ENCODE measurements at regions not wholly inside any gene's neighbourhood (a gene's known extent, or its start where the extent isn't known, plus 50 kb on each side); places are given as distances from the start of the nearest gene placed in this dataset.

DNA sequence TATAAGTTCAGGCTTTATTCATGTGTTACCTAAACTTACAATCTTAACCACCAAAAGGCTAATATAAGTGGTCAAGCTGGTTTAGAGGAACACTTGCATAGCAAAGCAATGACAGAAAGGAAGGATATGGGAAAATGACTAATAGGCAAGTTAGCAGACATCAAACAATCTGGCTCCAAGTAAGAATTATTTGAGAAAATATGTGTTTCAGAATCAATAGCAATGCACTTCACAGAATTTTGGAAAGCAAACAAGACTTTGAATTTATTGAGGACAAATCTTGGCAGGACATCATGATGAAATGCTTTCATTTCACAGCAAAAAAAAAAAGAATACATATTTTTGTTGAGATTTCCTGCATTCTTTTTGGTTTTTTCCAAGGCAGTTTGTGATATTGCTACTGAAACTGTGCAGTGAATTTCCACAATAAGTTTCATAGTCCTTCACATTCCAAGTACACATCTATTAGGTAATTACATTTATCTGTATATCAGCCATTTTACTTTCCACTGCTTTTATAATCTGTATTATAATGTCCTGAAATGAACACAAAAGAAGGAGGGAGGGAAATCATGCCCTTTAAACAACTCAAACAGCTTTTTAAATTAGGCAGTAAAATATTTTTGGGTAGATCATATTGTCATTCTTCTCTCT, 417.9 kb downstream of the NR2F1-AS1 start:
- DNase-seq (ENCODE audit: low spot score): no peak

- no peak for DNase-seq (ENCODE audit: low spot score)
Observed at GRCh38 chr5:93161661-93162654, 419.1 kb downstream of the NR2F1-AS1 start.

- DNase-seq (ENCODE audit: low spot score): no peak
Observed at GRCh38 chr5:93158841-93159240, 422.2 kb downstream of the NR2F1-AS1 start.

GRCh38 chr5:93156566-93156965, 424.5 kb downstream of the NR2F1-AS1 start:
- no peak for DNase-seq (ENCODE audit: low spot score)

GRCh38 chr5:93154535-93154934, 426.5 kb downstream of the NR2F1-AS1 start:
- DNase-seq (ENCODE audit: low spot score): no peak

- DNase-seq (ENCODE audit: low spot score): no peak
Observed at GRCh38 chr5:93153461-93153860, 427.6 kb downstream of the NR2F1-AS1 start.

- DNase-seq (ENCODE audit: low spot score): no peak
Observed at GRCh38 chr5:93151896-93152295, 429.1 kb downstream of the NR2F1-AS1 start.

DNA sequence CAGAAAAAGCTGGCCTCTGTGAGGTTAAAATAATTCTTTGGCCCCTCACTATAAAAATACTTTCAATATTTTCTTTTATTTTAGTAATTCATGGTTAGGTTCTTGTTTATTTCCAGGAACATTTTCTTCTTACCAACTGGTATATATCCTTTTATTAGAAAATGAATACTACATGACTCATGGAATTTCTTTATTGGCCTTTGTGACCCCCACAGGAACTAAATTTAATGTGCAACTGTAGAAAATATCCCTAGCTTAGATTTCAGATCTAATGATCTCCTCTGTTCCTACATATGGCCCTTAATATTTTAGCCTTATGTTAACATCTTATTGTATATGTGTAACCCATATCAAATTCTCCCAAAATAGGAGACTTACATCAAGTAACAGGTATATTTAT, 429.9 kb downstream of the NR2F1-AS1 start:
- no peak for DNase-seq (ENCODE audit: low spot score)

GRCh38 chr5:93150311-93151012, 430.6 kb downstream of the NR2F1-AS1 start:
- DNase-seq (ENCODE audit: low spot score): no peak

DNA sequence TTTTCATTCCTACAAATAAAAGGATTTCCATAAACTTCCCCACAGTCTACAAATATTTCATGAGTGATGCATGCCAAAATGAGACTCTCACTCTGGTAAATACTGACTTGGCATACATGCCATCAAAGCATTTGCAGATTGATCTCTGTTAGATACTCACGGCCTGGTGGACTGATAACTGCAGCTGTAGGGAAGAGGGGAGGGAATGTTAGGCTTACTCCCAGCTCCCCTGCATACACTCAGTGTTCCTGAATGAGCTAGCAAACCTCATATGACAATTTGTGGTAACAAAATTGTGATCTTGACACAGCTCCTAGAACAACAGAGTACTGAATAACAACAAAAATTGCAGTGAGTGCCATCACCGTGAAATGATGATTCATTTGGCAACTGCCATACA, 435.3 kb downstream of the NR2F1-AS1 start:
- DNase-seq (ENCODE audit: low spot score): no peak

GRCh38 chr5:93145019-93145418, 436.0 kb downstream of the NR2F1-AS1 start:
- DNase-seq (ENCODE audit: low spot score): no peak

DNA sequence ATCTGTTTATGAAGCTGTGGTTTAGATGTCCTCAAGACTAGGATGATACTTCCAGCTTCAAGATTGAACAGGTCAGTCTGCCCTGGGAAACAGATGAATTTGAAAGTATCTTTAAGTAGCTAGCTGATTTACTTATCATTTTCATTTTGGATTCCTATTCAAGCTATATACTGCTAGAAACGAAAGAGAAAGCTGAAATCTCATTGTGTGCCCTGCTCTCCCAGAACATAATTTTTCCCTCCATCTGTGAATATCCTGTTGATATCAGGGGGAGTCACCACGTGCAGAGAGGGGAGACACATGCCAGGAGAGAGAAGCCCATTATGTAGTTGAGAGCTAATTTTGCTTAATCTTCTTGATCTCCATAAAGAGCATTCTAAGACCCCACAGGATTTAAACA, 439.1 kb downstream of the NR2F1-AS1 start:
- no peak for DNase-seq (ENCODE audit: low spot score)

DNA sequence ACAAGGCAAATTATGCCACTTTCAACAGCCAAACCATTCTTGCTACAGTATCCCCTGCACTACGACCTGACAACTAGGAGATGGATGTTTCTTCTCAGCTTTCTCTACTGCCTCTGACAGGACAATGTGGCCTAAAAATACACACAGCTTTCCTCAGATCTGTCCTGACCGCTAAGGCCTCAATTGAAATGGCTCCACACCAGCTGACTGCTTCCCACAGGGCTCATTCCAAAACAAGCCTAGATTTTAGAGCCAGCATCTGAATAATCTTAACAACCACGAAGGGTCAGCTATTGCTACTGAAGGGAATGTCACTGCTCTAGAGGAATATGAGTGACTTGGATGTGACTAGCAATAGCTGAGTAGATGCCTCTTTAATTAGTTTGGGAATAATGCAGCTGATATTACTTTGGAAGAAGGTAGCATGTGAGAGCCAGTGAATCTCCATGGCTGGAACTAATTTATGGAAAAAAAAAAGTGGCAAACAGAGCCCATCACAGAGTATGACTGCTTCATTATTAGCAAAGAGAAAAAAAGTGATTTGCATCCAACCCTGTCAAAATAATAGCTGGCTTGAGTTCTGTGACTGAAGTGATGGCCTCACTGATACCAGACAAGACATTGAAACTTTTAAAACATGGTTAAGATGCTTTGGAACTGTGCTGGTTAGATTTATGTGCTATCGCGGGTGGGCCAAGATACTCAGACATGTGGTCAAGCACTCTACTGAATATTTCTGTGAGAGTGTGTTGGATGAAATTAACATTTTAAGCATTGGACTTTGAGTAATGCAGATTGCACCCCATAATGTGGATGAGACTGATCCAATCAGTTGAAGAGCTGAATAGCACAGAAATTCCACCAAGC, 450.2 kb downstream of the NR2F1-AS1 start:
- no peak for DNase-seq (ENCODE audit: low spot score)

- DNase-seq (ENCODE audit: low spot score): no peak
Observed at GRCh38 chr5:93126634-93127033, 454.4 kb downstream of the NR2F1-AS1 start.

- DNase-seq (ENCODE audit: low spot score): no peak
Observed at GRCh38 chr5:93123127-93123526, 457.9 kb downstream of the NR2F1-AS1 start.

GRCh38 chr5:93122446-93122845, 458.6 kb downstream of the NR2F1-AS1 start:
- no peak for DNase-seq (ENCODE audit: low spot score)

GRCh38 chr5:93120771-93121170, 460.2 kb downstream of the NR2F1-AS1 start:
- DNase-seq (ENCODE audit: low spot score): no peak

DNA sequence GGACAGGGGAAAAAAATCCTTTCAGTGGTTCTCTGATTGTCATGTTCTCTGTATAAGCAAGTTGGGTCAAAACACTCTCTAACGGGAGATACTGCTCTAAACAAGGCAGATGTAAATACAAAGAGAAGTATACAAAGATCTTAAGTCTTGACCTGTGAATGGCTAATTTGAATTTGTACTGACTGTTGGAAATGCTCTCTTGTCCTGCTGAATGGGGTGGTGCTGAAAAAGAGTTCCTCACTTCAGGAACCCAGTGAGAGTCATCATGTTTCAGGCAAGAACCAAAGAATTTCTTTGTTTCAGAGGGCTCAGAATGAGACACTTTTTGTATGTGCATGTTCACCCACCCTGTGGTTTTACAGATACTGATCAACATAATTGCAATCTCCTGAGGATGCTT, 461.0 kb downstream of the NR2F1-AS1 start:
- DNase-seq (ENCODE audit: low spot score): no peak

- no peak for DNase-seq (ENCODE audit: low spot score)
Observed at GRCh38 chr5:93117751-93118531, 463.1 kb downstream of the NR2F1-AS1 start.

DNA sequence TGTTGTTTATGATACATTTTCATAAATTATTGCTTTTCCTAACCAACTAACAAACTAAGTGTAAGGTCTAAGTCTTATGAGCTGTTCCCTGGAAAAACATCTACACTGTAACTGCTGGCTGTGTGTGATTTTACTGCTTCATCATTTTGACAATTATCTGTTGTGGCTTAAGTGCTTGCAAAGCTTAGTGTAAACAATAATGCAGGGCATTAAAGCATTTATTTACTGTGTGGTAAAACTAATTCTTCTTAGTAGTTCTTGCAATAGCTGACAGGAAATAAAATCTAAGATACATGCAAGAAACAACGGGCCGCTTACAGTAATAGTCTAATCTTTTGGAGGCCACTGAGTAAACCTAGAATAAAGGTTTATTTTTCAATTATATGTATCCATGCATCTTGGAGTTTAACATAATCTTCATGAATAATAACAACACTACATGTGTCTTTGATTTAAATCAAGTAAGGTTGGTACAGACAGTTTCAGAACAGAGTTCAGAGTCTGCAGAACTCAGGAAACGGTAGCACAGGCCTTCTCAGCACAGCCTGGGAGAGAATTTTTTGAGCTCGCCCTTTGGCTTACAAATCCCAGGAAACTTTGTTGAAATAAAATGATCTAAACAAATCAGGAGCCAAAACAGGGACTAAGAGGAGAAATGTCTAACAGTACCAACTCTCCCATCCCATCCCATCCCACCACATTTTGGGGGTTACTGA, 473.1 kb downstream of the NR2F1-AS1 start:
- DNase-seq (ENCODE audit: low spot score): no peak
